Cardiac septum (tissue), 1 donor: ENCODE measurements at regions not wholly inside any gene's neighbourhood (a gene's known extent, or its start where the extent isn't known, plus 50 kb on each side); places are given as distances from the start of the nearest gene placed in this dataset.
"Not testable (repeated sequence)": the region's sequence is repeated elsewhere in the genome, so short reads cannot be mapped to it uniquely, and the experiment has no call there.

ENCODE experiments used
- DNase-seq: peaks from one replicate; pipeline ENCODE4 v3.0.0-alpha.2; 2020; ENCODE audit warnings: low spot score
- intact Hi-C: fragments of 100-400 bp; cut with DNase I; formaldehyde crosslinking; loops from one replicate; pipeline ENCODE4 v1.14.0; 2022
- donor health status: DM: no; HTN: no; CAD: no.

- DNase-seq, result no peak
- intact Hi-C loops, result no loop called here
Measured at GRCh38 chr3:36175113-36175812, 205.0 kb upstream of the STAC start.

- DNase-seq, result no peak
Measured at GRCh38 chr3:36175916-36176461, 204.3 kb upstream of the STAC start.

GRCh38 chr3:36178018-36178417 lies 202.3 kb upstream of the STAC start:
- no peak for DNase-seq
- intact Hi-C loops, result no loop called here

More at GRCh38 chr3:36175916-36176461, 204.3 kb upstream of the STAC start:
- intact Hi-C loops, result no loop called here

GRCh38 chr3:36182024-36182423 lies 198.3 kb upstream of the STAC start:
- no peak for DNase-seq
- intact Hi-C loops, result no loop called here

GRCh38 chr3:36187197-36187596 lies 193.1 kb upstream of the STAC start:
- intact Hi-C loops, DNase-seq: not testable (repeated sequence)

- no peak for DNase-seq
- intact Hi-C loops, result no loop called here
Measured at GRCh38 chr3:36192901-36193300, 187.4 kb upstream of the STAC start.

GRCh38 chr3:36193448-36193847 lies 186.9 kb upstream of the STAC start:
- intact Hi-C loops, result no loop called here
- DNase-seq, result no peak

GRCh38 chr3:36196058-36196457 lies 184.2 kb upstream of the STAC start:
- intact Hi-C loops, result no loop called here

GRCh38 chr3:36197151-36197550 lies 183.2 kb upstream of the STAC start:
- intact Hi-C loops, result no loop called here

More at GRCh38 chr3:36196058-36196457, 184.2 kb upstream of the STAC start:
- DNase-seq, result no peak

GRCh38 chr3:36201546-36201945 lies 178.8 kb upstream of the STAC start:
- intact Hi-C loops, result no loop called here
- DNase-seq, result no peak

More at GRCh38 chr3:36197151-36197550, 183.2 kb upstream of the STAC start:
- DNase-seq, result no peak

GRCh38 chr3:36206956-36207580 lies 173.2 kb upstream of the STAC start:
- intact Hi-C loops, result no loop called here
- DNase-seq, result no peak

GRCh38 chr3:36210840-36211651 lies 169.3 kb upstream of the STAC start:
- intact Hi-C loops, result no loop called here
- no peak for DNase-seq

- no peak for DNase-seq
- intact Hi-C loops, result no loop called here
Measured at GRCh38 chr3:36211652-36211999, 168.7 kb upstream of the STAC start.

- DNase-seq, result no peak
- intact Hi-C loops, result no loop called here
Measured at GRCh38 chr3:36212251-36212650, 168.1 kb upstream of the STAC start.

GRCh38 chr3:36214460-36214859 lies 165.8 kb upstream of the STAC start:
- no peak for DNase-seq
- intact Hi-C loops, result no loop called here

- DNase-seq, result no peak
- intact Hi-C loops, result no loop called here
Measured at GRCh38 chr3:36215241-36215640, 165.1 kb upstream of the STAC start.

GRCh38 chr3:36219398-36219797 lies 160.9 kb upstream of the STAC start:
- intact Hi-C loops, result no loop called here
- no peak for DNase-seq

GRCh38 chr3:36220173-36220572 lies 160.1 kb upstream of the STAC start:
- intact Hi-C loops, result no loop called here

GRCh38 chr3:36221975-36222374 lies 158.3 kb upstream of the STAC start:
- no peak for DNase-seq
- intact Hi-C loops, result no loop called here

More at GRCh38 chr3:36220173-36220572, 160.1 kb upstream of the STAC start:
- no peak for DNase-seq

GRCh38 chr3:36227980-36228379 lies 152.3 kb upstream of the STAC start:
- DNase-seq, result no peak
- intact Hi-C loops, result no loop called here
